ENCODE measurements at regions not wholly inside any gene's neighbourhood (a gene's known extent, or its start where the extent isn't known, plus 50 kb on each side); places are given as distances from the start of the nearest gene placed in this dataset.

GRCh38 chr5:66337626-66338226, 193.6 kb downstream of the SREK1 start:
- WGBS = 78% methylated on average over 11 of the region's 11 CpGs
- no peak for DNase-seq (ENCODE audit: low spot score)
- Histone ChIP-seq H3K27me3 (ENCODE audit: control insufficient read depth in 4 of 4, insufficient read depth in 4 of 4, low read length in 3 of 4) (no peaks in the 10 kb centered on the region), H3K36me3 (ENCODE audit: control insufficient read depth in 4 of 4, insufficient read depth in 3 of 4, low read depth in 1 of 4, low read length in 3 of 4) (no peaks in the 10 kb centered on the region), H3K4me3 (ENCODE audit: low read depth in 1 of 3, low read length in 3 of 3) (no peak overlapping the region), H3K9me3 (ENCODE audit: control insufficient read depth in 4 of 4, low read length in 3 of 4) (peaks cover 0 to 2% (median 0%) of the 10 kb centered on the region in 4 donors), H3K27ac (ENCODE audit: low read depth in 1 of 2, low read length in 2 of 2) (no peak overlapping the region), H3K9ac (ENCODE audit: low read depth in 1 of 2, low read length in 2 of 2) (no peak overlapping the region), H3K4me1 (ENCODE audit: control insufficient read depth in 4 of 4, insufficient read depth in 4 of 4, low read length in 3 of 4) (no peaks in the 10 kb centered on the region)
- no peak for TF ChIP-seq CTCF (IDR thresholded peaks at IDR 0.05; ENCODE audit: low read depth, low read length, missing input control)
- TF ChIP-seq GABPA (IDR thresholded peaks at IDR 0.05 in 1 of 2, conservative IDR thresholded peaks at IDR 0.05 in 1 of 2) = no peak
- no peak for TF ChIP-seq JUND (IDR thresholded peaks at IDR 0.05)
- TF ChIP-seq HNF4G (IDR thresholded peaks at IDR 0.05) = no peak
- TF ChIP-seq RAD21 (IDR thresholded peaks at IDR 0.05) = no peak
- TF ChIP-seq SP1 (IDR thresholded peaks at IDR 0.05) = no peak
- no peak for TF ChIP-seq EGR1 (IDR thresholded peaks at IDR 0.05; ENCODE audit: low read depth in 2 of 2)

- no peaks in the 10 kb centered on the region for H3K36me3 ChIP-seq (ENCODE audit: control insufficient read depth in 4 of 4, insufficient read depth in 3 of 4, low read depth in 1 of 4, low read length in 3 of 4)
- 85% methylated on average over 2 of the region's 2 CpGs for WGBS
- DNase-seq (ENCODE audit: low spot score) = no peak
- H3K27ac ChIP-seq (ENCODE audit: low read depth in 1 of 2, low read length in 2 of 2) = no peak overlapping the region
- H3K4me1 ChIP-seq (ENCODE audit: control insufficient read depth in 4 of 4, insufficient read depth in 4 of 4, low read length in 3 of 4) = no peaks in the 10 kb centered on the region
- H3K4me3 ChIP-seq (ENCODE audit: low read depth in 1 of 3, low read length in 3 of 3) = no peak overlapping the region
- H3K27me3 ChIP-seq (ENCODE audit: control insufficient read depth in 4 of 4, insufficient read depth in 4 of 4, low read length in 3 of 4) = no peaks in the 10 kb centered on the region
- no peak for TF ChIP-seq SP1 (IDR thresholded peaks at IDR 0.05)
- TF ChIP-seq FOXA2 (IDR thresholded peaks at IDR 0.05) = no peak
- no peak for TF ChIP-seq HNF4G (IDR thresholded peaks at IDR 0.05)
- no peak for TF ChIP-seq REST (IDR thresholded peaks at IDR 0.05)
- TF ChIP-seq ZBTB33 (IDR thresholded peaks at IDR 0.05) = no peak
- no peak for TF ChIP-seq TAF1 (conservative IDR thresholded peaks at IDR 0.05)
- no peak for TF ChIP-seq RAD21 (IDR thresholded peaks at IDR 0.05)
- no peak for TF ChIP-seq YY1 (IDR thresholded peaks at IDR 0.05)
- no peak for TF ChIP-seq CTCF (IDR thresholded peaks at IDR 0.05; ENCODE audit: low read depth, low read length, missing input control)
- no peak for TF ChIP-seq JUND (IDR thresholded peaks at IDR 0.05)
- no peak for TF ChIP-seq GABPA (IDR thresholded peaks at IDR 0.05 in 1 of 2, conservative IDR thresholded peaks at IDR 0.05 in 1 of 2)
- TF ChIP-seq FOXA1 (IDR thresholded peaks at IDR 0.05) = no peak
- TF ChIP-seq MAX (IDR thresholded peaks at IDR 0.05) = no peak
- TF ChIP-seq ATF3 (IDR thresholded peaks at IDR 0.05) = no peak
- no peak overlapping the region for H3K9ac ChIP-seq (ENCODE audit: low read depth in 1 of 2, low read length in 2 of 2)
- peaks cover 0 to 2% (median 0%) of the 10 kb centered on the region in 4 donors for H3K9me3 ChIP-seq (ENCODE audit: control insufficient read depth in 4 of 4, low read length in 3 of 4)
Measured at GRCh38 chr5:66338828-66339227, 194.7 kb downstream of the SREK1 start.

Data from liver (tissue), 8 donors.